HCEC 1CT (cell line): ENCODE measurements at regions not wholly inside any gene's neighbourhood (a gene's known extent, or its start where the extent isn't known, plus 50 kb on each side); places are given as distances from the start of the nearest gene placed in this dataset.
"Not testable (repeated sequence)": the region's sequence is repeated elsewhere in the genome, so short reads cannot be mapped to it uniquely, and the experiment has no call there.

Experiments used
- DNase-seq: peaks from one replicate; pipeline ENCODE4 v3.0.0-alpha.2; 2017

DNA sequence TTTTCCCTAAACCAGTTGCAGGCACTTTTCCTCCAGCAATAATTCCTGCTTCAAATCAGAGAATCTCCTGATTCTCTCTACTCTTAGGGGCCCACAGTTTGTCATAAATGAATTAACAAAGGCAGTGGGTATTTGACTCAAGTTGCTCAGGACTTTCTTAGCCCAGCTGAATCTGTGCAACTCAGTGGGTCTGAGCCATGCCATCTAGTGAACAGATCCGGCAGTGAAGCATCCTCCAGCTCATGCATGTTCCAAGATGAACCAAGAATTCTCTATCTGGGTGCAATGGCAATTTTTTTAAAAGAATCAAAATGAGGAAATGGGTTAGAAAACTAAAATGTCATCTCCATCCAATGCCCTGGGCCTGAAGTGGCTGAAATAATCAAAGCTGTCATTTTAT lies 575.2 kb upstream of the CDH11 start:
- no peak for DNase-seq

DNA sequence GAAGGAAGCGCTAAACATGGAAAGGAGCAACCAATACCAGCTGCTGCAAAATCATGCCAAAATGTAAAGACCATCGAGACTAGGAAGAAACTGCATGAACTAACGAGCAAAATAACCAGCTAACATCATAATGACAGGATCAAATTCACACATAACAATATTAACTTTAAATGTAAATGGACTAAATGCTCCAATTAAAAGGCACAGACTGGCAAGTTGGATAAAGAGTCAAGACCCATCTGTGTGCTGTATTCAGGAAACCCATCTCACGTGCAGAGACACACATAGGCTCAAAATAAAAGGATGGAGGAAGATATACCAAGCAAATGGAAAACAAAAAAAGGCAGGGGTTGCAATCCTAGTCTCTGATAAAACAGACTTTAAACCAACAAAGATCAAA lies 570.0 kb upstream of the CDH11 start:
- not testable (repeated sequence) for DNase-seq

DNA sequence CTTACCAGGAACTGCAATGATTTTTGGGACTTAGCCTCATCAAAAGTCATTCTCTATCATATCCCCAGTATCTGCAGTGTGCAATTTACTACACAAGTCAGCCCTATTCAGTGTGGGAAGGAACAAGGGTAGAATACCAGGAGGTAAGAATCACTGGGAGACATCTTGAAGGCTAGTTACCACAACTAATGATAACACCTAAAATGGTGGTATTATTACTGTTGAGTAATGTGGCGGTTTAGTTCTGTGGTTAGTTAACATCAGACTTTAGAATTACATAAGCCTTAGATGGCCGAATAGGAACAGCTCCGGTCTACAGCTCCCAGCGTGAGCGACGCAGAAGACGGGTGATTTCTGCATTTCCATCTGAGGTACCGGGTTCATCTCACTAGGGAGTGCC lies 567.9 kb upstream of the CDH11 start:
- no peak for DNase-seq

DNA sequence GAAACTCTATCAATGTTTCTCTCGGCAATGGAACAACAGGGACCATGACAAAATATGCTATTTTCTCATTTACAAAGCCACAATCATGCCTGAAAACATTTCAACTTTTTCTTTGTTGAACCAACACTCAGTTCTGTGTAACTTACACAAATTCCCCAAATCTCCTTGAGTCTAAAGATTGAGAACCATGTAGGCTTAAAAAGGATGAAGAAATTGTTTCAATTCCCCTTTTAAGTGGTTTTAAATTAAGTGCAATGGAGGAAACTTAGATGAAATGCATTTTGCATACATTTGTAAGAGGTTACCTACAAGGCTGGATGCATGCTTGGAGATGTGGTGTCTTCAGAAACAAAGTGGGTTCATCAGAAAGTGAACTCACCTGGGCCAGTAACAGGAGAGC lies 566.4 kb upstream of the CDH11 start:
- no peak for DNase-seq

DNA sequence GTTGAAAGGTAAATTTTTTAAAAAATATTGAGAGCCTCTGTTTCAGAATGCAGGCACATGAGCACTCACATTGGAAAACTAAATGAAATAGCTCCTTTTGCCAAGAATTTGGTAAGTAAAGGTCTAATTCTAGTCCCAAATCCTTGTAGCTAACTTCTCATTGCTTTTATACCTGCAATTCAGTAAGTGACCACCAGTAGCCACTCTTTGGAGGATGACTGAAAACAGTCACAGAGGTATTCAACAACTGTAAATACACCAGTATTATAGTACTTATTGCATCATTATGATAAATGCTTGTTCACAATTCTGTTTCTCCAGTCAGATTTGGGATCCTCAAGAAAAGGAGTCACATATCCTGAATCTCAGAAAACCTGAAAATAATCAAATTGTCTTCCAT lies 562.4 kb upstream of the CDH11 start:
- no peak for DNase-seq

DNA sequence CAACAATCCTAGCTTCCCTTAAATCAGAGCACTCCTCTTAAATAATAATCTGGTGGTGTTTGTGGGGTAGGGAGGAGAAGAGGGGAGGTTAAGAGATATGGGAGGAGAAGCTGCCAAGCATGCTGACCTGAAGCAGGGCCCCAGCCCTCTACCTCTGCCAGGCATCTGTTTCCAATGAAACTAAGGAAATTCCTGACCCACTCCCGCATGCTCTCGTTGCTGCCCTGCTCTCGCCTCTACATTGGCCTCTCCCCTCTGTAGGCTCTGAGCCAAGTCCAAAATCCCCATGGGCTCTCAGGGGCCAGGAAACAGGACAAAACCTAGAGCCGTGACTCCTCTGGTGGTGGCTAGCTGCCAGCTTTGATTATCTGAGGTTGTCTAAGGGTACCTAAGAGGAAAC lies 559.5 kb upstream of the CDH11 start:
- no peak for DNase-seq

DNA sequence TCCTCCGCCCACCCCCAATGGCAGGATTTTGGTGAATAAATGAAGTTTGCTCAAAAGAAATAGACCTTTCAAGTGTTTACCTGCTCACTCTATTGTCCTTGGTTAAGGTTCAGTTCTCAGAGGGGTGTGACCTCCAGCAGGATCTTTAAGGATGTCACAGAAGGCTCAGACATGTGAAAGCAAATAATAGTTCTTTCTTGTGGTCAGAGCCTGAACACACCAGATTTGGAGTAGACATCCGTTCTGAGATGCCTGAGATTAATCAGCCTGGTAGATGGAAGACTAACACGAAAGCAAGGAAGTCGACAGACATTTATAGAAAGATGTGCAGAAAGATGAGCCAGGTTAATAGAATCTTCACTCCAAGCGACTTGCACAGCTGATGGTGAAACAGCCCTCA lies 557.9 kb upstream of the CDH11 start:
- DNase-seq = no peak

DNA sequence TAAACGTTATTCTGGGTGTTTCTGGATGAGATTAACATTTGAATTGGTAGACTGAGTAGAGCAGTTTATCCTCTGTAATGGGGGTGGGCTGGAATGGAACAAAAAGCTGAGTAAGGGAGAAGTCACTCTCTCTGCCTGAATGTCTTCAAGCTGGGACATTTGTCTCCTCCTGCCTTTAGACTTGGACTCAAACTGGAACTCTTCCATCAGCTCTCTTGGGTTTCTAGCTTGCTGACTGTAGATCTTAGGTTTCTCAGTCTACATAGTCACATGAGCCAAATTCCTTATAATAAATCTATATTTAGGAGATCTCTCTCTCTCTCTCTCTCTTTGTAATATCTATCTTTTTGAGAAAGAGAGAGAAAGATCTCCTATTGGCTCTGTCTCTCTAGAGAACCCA lies 553.3 kb upstream of the CDH11 start:
- no peak for DNase-seq

DNA sequence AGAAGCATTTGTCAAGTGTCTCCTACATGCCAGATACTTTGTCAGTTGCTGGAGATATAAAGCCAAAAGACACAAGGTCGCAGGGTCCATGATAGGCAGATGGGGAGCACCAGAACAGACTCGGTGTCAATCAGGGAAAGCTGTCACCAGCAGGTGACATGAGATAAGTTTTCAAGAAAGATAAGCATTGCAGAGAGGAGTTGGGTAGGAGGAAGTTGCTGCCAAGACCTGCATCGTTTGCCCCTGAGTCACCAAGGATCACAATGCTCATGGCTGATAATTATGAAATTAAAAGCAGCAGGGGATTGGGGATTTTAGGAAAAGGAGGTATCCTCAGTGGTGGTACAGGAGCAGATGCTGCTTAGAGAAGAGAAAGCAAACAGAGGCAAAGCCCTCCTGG lies 551.1 kb upstream of the CDH11 start:
- DNase-seq = no peak

DNA sequence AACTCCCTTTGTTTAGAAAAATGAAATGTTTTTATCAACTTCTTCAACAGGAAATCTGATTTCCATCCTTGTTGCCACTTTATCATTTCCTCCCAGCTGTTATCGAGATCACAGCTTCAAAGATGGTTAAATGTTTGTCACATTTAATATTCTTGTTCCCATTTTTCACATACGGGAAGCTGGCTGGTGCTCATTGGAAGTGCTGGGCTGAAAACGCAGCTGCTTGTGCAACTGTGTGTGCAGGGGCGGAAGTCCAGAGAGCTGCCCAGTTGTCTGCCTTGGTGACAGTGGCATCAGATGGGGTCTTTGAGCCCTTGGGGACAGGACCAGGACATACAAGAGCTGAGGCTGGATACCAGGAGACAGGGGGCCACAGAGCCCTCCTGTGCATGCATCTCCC lies 549.2 kb upstream of the CDH11 start:
- no peak for DNase-seq

DNA sequence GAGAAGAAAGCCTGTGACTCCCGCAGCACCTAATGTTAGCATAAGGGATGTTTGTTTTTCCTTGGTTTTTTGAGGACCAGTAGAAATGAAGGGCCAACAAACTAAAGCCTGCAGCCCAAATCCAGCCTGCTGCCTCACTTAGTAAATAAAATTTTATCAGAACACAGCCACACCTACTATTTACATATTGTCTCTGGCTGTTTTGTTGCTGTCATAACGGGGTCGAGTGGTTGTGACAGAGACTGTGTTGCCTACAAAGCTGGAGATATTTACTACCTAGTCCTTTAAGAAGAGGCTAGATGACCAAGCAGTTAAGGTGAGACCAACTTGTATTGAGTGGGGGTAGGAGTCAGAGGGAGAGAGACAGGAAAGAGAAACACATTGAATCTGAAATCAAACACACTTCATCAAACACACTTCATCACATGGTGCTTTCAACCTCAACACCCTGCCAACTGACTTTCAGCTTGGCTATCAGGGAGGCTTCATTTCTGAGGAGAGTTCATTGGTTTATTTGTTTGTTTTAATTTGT lies 546.3 kb upstream of the CDH11 start:
- DNase-seq = no peak

DNA sequence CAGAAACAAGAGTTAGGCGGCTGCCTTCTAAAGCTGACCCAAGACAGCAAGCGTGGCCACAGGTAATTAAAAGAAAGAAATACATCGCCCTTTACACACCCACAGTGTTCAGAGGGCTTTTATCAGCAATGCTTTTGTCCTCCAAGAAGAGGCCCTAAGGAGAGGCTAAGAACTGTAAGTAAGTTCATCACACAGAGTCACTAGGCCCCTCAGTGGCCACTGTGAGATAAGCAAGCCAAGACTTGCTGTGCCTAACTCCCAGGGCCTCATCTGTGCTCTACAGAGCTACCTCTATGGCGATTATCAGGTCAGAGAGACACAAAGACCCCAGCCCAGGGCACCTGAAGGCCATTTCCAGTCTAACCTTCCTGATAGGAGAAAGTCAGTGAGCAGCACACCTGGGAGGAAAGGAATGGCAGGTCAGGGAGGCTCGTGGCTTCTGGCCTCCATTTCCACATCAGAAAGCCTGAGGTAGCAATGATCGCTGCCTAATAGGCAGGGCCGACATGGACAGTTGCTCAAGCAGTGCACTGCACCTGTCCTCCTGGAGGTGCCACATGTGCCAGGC lies 545.2 kb upstream of the CDH11 start:
- no peak for DNase-seq

DNA sequence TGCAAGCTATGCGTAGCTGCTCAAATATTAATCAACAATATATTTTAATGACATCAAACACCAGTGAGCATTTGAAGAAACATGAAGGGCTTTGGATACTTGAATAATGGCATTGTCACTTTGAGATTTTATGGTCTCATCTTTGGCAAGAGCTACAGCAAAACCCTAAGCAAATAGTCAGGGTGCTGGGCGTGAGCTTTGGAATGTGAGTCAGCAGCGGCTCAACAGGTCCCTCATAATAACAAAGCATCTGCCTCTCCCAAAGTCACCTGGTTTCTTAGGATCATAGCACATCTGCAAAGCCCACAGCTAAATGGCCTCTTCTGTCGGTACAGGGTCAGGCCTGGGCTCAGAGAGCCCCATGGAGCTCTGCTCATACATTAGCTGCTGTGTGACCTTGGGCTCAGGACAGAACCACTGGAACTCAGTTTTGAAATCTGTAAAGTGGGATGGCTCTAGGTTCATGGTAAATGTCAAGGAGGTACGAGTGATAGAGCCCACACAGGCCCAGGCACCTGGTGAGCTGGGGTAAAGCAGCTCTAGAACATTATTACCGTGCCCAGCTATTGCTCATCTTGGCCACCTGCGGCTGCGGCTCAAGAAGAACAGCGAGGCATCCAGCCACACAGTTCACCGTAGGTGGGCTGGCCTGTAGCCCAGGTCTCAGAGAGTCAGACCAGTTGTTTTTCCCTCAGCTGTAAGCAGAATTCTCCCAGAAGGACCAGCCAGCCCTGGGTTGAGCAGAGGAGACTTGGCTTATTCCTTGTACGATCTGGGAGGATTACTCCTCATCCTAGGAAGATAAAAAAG lies 544.5 kb upstream of the CDH11 start:
- DNase-seq = no peak

DNA sequence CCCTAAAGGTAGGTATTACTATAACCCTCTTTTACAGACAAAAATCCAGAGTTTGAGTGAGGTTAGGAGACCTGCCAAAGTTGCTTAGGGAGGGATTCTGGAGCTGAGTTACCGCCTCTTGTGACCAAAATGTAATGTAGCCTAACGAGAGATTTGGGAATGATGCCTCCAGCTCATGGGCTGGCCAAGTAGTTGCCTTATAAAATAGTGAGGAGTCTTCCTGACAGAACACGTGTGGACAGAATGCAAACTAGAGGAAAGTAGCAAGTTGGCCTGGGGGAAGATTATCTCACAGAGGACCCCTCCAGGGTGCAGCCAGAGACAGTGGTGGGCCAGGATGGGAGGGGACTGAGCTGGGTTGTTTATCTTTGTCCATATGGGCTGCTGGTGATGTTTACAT lies 543.7 kb upstream of the CDH11 start:
- no peak for DNase-seq

DNA sequence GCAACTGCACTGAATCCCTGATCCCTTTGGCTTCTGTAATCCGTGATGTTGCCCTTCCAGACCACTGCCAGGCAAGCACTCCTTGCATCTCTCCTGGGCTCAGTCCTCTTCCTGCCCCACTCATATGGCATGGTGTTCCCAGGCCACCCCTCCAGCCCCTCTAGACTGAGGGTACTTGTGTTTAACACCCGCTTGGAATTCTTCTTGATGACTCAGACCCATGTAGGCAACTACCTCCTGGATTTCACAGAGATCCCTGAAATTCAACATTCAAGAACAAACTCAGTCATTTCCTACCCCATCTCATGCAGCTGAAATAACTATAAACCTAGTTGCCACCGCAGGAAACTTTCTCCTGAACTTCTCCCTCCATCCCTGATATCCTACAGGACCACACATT lies 541.9 kb upstream of the CDH11 start:
- no peak for DNase-seq

DNA sequence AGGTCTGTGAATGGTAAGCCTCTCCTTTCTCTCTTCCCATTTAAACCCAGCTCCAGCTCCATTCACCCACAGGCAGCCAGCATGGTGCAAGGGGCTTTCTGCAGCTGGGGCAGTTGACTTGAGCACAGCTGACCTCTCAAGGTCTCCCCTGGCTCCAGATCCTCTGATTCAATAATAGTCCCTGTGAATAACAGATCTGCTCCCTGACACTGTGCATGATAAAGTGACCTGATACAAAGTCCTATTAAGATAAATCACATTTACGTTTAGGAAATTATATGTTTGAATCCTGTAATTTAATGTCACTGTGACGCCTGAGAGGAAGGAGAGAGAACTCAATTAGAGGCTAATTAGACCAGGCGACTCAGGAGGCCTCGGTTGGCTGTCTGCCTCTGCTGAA lies 540.4 kb upstream of the CDH11 start:
- no peak for DNase-seq

DNA sequence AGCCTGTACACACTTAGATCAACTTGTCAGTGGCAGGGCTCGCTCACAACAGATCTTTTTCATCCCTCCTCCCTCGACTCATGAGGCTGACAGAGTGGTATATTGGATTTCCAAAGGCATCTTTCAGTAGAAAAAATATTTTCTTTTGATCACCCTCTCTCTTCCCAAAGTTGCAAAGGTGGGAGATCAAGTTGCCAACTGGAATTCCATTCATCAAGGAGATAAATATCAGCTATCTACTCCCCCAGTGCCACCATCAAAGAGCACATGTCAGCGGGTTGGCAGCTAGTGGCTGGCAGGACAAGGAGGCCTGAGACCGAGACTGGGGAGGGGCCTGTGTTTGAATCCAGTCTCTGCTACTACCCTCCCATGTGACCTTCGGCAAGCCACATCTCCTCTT lies 539.7 kb upstream of the CDH11 start:
- no peak for DNase-seq

DNA sequence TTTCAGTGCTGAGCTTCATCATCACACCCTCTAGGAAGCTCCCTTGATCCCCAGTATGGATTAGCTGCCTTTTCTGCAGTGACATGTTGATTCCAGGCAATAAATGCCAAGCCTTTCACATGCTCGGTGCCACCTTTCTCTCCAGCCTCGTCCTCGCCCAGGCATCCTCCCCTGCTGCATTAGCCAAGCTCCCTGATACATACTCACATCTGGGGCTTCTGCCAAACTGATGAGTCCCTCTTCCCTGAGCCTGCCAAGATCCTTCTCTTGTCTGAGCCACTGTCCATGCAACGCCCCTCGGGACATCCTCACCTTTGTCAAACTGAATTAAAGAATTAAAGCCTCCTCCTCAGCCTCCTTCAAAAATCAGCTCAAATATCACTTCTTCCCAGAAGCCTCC lies 538.5 kb upstream of the CDH11 start:
- DNase-seq = no peak

DNA sequence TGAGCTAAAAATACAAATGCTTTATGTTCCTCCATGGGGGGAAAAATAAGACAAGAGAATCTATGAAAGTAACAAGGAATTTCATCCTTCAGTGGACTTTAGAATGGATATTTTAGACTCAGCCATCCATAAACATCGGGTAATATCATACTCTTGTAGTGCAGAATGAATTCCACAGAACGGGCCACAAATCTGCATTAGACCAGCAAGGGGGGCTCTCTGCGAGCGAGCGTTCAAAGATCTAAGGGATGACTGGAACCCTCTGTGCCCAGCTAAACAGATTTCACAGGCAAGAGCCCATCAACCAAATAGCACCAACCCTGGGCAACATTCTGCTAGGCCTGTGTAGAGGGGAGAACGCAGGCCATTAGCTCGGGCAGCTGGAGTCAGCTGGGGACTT lies 537.9 kb upstream of the CDH11 start:
- DNase-seq = no peak

DNA sequence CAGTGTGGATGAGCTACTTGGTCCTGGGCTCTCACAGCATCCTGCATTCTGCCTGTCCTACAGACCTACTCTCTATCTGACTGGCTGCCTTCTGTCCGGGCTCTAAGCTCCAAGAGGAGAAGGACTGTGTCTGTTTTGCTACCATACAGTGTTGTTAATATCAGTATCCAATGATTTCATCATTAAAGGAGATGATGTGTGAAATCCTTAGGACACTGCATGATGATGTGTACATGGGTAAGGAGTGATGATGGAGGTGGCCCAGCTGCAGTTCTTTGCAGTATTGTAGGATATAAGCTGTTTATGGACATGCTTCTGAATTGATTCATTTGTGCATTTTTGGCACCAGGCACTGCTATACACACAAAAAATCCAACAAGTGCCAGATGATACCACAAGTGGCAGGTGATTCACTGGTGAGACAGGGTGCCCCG lies 536.9 kb upstream of the CDH11 start:
- DNase-seq = peak; percentile 24

DNA sequence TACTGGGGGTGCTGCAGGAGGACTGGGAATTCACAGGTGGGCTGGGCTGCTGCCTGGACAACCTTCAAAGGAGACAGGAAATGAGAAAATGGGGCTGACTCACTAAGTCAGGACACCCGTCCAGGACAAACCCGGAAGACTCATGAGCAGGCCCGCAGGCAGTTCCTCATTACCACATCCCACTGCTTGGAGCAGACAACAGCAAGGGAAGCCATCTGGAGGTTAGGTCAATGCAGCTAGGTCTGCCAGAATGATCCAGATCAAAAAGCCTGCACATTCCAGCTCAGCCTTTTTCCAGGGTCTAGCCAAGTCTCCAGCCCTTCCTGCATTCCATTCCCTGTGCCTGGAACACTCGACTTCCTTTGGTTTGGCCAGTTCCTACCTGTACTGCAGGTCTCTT lies 536.5 kb upstream of the CDH11 start:
- DNase-seq = peak; percentile 59

DNA sequence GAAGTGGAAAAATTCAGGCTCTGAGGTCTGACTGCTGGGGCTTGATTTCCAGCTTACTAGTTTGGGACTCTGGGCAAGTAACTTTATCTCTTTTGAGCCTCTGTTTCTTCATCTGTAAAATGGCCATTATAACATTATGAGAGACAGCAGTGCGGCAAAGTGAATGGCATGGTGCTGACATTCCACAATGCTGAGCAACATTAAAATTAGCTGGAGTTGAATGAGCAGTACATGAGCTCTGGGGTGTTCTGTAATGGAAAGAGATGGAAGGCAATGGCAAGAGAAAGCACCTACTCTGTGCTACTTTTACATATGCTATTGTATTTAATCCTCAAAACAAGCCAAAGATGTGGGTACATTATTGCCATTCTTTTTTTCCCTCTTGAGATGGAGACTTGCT lies 535.7 kb upstream of the CDH11 start:
- no peak for DNase-seq

DNA sequence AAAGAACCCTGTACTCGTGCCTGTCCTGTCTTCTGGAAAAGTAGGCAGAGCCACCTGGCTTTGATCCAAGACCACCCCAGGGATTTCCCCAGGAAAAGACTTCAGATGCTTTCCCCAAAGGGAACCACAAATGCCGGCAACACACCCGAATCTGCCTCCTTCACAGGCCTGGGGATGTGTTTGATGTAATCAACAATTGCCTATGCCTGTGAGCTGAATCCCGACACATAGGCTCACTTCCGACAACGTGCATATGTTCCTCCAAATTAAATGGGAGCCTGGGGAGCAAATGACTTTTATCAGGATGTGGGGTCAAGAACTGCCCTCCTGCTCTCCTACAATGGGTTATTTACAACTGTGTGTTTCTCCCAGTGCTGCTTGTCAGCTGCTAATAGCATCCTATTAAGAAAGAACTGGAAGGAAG lies 535.2 kb upstream of the CDH11 start:
- no peak for DNase-seq

DNA sequence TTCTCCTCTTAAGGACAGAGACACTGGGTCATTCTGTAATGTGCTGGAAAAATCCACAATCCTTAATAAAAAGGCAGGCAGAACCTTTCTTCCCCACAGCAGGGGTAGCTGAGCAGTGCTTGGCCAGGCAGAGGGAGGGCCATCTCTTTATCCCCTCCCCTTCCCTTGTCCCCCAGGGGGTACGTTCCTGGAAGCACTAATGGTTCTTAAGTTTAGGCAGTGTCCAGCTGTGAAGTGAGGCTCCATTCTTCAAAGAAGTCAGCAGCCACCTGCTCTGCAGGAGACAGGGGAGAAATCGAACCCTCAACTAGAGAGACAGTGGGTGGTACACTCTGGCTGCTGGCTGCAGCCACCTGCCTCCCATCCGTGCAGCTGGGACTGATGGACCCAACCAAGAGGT lies 533.9 kb upstream of the CDH11 start:
- DNase-seq = no peak

DNA sequence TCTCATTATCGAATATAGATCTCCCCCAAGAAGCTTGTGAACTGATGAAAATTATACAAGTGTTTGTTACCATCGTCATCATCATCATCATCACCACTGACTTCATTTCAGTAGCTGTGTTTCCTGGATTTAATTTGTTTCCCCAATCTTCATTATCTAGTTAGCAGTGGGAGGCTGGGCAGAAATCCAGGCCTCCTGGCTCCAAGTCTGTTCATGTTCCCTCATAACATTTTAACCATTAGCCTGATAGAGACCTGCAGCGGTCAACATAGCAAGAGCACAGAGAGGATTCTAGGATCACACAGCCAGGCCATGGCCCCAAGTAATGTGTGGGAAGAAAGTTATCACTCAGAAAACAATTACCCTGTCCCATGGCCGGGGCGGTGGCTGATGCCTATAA lies 526.2 kb upstream of the CDH11 start:
- no peak for DNase-seq
